GM12878 (cell line): ENCODE measurements at regions not wholly inside any gene's neighbourhood (a gene's known extent, or its start where the extent isn't known, plus 50 kb on each side); places are given as distances from the start of the nearest gene placed in this dataset.

Source experiments
- ATAC-seq: fragments of 200-7000 bp; cut with Tn5 transposase; 3 replicates; pipeline ENCODE4 v1.9.1; 2020; ENCODE audit warnings: mild to moderate bottlenecking, moderate library complexity
- BruUV-seq: library from RNA; stranded (reverse); fragments of 400-500 nt; replicated peaks from 2 replicates; lab custom pipeline; 2021; lab: Mats Ljungman, UMichigan
- CTCF ChIA-PET: fragments of 300-600 bp; sonication (Branson Sonifier 250); formaldehyde crosslinking; extraction: SDS; loops from one replicate; lab custom pipeline; 2021; ENCODE audit warnings: inconsistent platforms; lab: Yijun Ruan, JAX
- POLR2A ChIA-PET: fragments of 350-600 bp; formaldehyde crosslinking; extraction: SDS; loops from one replicate; lab custom pipeline; 2021; ENCODE audit warnings: inconsistent platforms; lab: Charles Lee
- RAD21 ChIA-PET: fragments of 300-600 bp; sonication (Branson Sonifier 250); formaldehyde crosslinking; loops from one replicate; lab custom pipeline; 2023; ENCODE audit warnings: antibody characterized with exemption; ENCODE audit not compliant: unreplicated experiment; lab: Charles Lee
- SMC1A ChIA-PET: fragments of 300-600 bp; sonication (Branson Sonifier 250); formaldehyde crosslinking; loops from one replicate; lab custom pipeline; 2023; ENCODE audit not compliant: unreplicated experiment, uncharacterized antibody; lab: Charles Lee
- DNase-seq: peaks from one replicate; pipeline ENCODE4 v3.0.0-alpha.2; 2011; ENCODE audit warnings: low read depth, low spot score
- FAIRE-seq: peaks from 3 replicates; lab custom pipeline; 2011; peaks lifted over from hg19 to GRCh38; lab: Jason Lieb, UNC
- H2AFZ ChIP-seq: 2 replicates; pipeline ENCODE4 v1.6.0; 2011; ENCODE audit warnings: low read depth, low read length, control low read depth; ENCODE audit not compliant: control insufficient read depth
- H3K27ac ChIP-seq: 2 replicates; pipeline ENCODE4 v1.5.1; 2011; ENCODE audit warnings: control low read depth; ENCODE audit not compliant: control insufficient read depth, insufficient read depth
- H3K27me3 ChIP-seq, 2 experiments: replicated peaks in 1 of 2; 2 replicates each; pipeline versions ENCODE4 v1.6.0 to v1.6.1; 2011; ENCODE audit warnings: low read length in 1 of 2; ENCODE audit not compliant: control insufficient read depth in 2 of 2, insufficient read depth in 2 of 2
- H3K36me3 ChIP-seq, 2 experiments: 2 replicates each; pipeline ENCODE4 v1.5.1; 2011; ENCODE audit warnings: low read length in 1 of 2; ENCODE audit not compliant: control insufficient read depth in 2 of 2, insufficient read depth in 2 of 2
- H3K4me1 ChIP-seq: 2 replicates; pipeline ENCODE4 v1.6.1; 2011; ENCODE audit warnings: mild to moderate bottlenecking, low read length, moderate library complexity, mixed read lengths; ENCODE audit not compliant: control insufficient read depth, insufficient read depth
- H3K4me2 ChIP-seq: 2 replicates; pipeline ENCODE4 v1.6.0; 2011; ENCODE audit warnings: control low read depth; ENCODE audit not compliant: control insufficient read depth, insufficient read depth
- H3K4me3 ChIP-seq: fragments of 200-600 bp; sonication (generic); 2 replicates; pipeline ENCODE4 v1.5.1; 2016
- H3K79me2 ChIP-seq: 2 replicates; pipeline ENCODE4 v1.6.0; 2011; ENCODE audit warnings: low read length; ENCODE audit not compliant: control insufficient read depth, insufficient read depth
- H3K9ac ChIP-seq: 2 replicates; pipeline ENCODE4 v1.8.0; 2011; ENCODE audit warnings: low read length, control low read depth, mixed read lengths; ENCODE audit not compliant: control insufficient read depth, insufficient read depth
- H3K9me3 ChIP-seq: replicated peaks from 3 replicates; pipeline ENCODE4 v1.5.1; 2011; ENCODE audit warnings: mild to moderate bottlenecking, low read length; ENCODE audit not compliant: control insufficient read depth, insufficient read depth
- H4K20me1 ChIP-seq: 2 replicates; pipeline ENCODE4 v1.6.0; 2011; ENCODE audit not compliant: control insufficient read depth, insufficient read depth
- MEF2B ChIP-seq: fragments of 450-650 bp; IDR thresholded peaks from 2 replicates; pipeline ENCODE4 v1.6.1; 2018; ENCODE audit warnings: mild to moderate bottlenecking, moderate library complexity; ENCODE audit not compliant: partially characterized antibody, poor library complexity, severe bottlenecking
- PKNOX1 ChIP-seq: fragments of 450-650 bp; IDR thresholded peaks from 2 replicates; pipeline ENCODE4 v1.6.1; 2016; ENCODE audit warnings: mild to moderate bottlenecking
- SUZ12 ChIP-seq: fragments of 200-600 bp; sonication (generic); IDR thresholded peaks from one replicate; pipeline ENCODE4 v1.6.1; 2018; ENCODE audit warnings: antibody characterized with exemption, mild to moderate bottlenecking; ENCODE audit not compliant: unreplicated experiment
- TCF12 ChIP-seq: IDR thresholded peaks from 2 replicates; pipeline ENCODE4 v1.6.1; 2011; ENCODE audit warnings: low read depth, mild to moderate bottlenecking, low read length
- ZBTB33 ChIP-seq: fragments of 450-650 bp; IDR thresholded peaks from 2 replicates; pipeline ENCODE4 v1.6.1; 2017; ENCODE audit warnings: mild to moderate bottlenecking
- ZBTB40 ChIP-seq: fragments of 450-650 bp; IDR thresholded peaks from 2 replicates; pipeline ENCODE4 v1.6.1; 2016; ENCODE audit warnings: mild to moderate bottlenecking, moderate library complexity, borderline replicate concordance
- ZNF384 ChIP-seq: IDR thresholded peaks from 2 replicates; pipeline ENCODE4 v1.6.1; 2012; ENCODE audit warnings: low read depth, mild to moderate bottlenecking, low read length, improper control_type of control experiment, borderline replicate concordance
- WGBS: methylation state at CpG from one replicate; pipeline ENCODE4 v1.1.6; 2016; ENCODE audit warnings: low lambda C conversion rate; ENCODE audit not compliant: insufficient replicate concordance, insufficient coverage; ENCODE audit errors: missing lambda C conversion rate; 5-methylcytosine and 5-hydroxymethylcytosine counted together
- in situ Hi-C: fragments of 300-500 bp; cut with MboI; formaldehyde crosslinking; loops from 9 replicates; pipeline ENCODE4 v1.14.3; 2018; ENCODE audit warnings: mixed read lengths
- intact Hi-C: fragments of 100-400 bp; cut with micrococcal nuclease; formaldehyde crosslinking; loops from one replicate; pipeline ENCODE4 v1.14.2; 2022; ENCODE audit not compliant: unreplicated experiment

- Histone ChIP-seq H3K4me2 (no peak overlapping the region), H4K20me1 (no peaks in the 10 kb centered on the region), H3K9ac (no peak overlapping the region), H3K27ac (no peak overlapping the region), H3K4me3 (no peak overlapping the region), H3K79me2 (no peaks in the 10 kb centered on the region), H3K9me3 (no peaks in the 10 kb centered on the region), H2AFZ (no peak overlapping the region), H3K36me3 (no peaks in the 10 kb centered on the region), H3K4me1 (no peaks in the 10 kb centered on the region), H3K27me3 (no peaks in the 10 kb centered on the region)
- in situ Hi-C loops: no loop called here
- BruUV-seq: no TSS peak
- no peak for TF ChIP-seq ZBTB40
- no peak for TF ChIP-seq ZNF384
- no peak for TF ChIP-seq SUZ12
- TF ChIP-seq TCF12: no peak
- TF ChIP-seq MEF2B: no peak
- TF ChIP-seq ZBTB33: no peak
- TF ChIP-seq PKNOX1: no peak
- POLR2A ChIA-PET: no interaction called here
- RAD21 ChIA-PET: no interaction called here
- SMC1A ChIA-PET: no interaction called here
- 56% methylated on average over 2 of the region's 2 CpGs for WGBS
- CTCF ChIA-PET: no interaction called here
- DNase-seq (no peak), ATAC-seq (no peak), FAIRE-seq (no peak)
- intact Hi-C loops: no loop called here
These were observed 348.3 kb upstream of the TUSC1 start for GRCh38 chr9:26026423-26027100.
